Testis (tissue), 2 donors: ENCODE measurements at regions not wholly inside any gene's neighbourhood (a gene's known extent, or its start where the extent isn't known, plus 50 kb on each side); places are given as distances from the start of the nearest gene placed in this dataset.

Experiments
- POLR2A ChIP-seq: fragments of 450-650 bp; IDR thresholded peaks from one replicate; pipeline ENCODE4 v1.6.1; 2017; ENCODE audit warnings: antibody characterized with exemption, mild to moderate bottlenecking, moderate library complexity
- TF ChIP-seq, protein P1 (sequence below), 3 experiments: fragments of 450-650 bp in 2 of 3; fragments of 200-600 bp in 1 of 3; sonication (generic) in 1 of 3; IDR thresholded peaks; one replicate each; pipeline ENCODE4 v1.5.1; 2016 to 2019; ENCODE audit warnings: antibody characterized with exemption in 3 of 3, mild to moderate bottlenecking in 2 of 3, moderate library complexity in 1 of 3

DNA sequence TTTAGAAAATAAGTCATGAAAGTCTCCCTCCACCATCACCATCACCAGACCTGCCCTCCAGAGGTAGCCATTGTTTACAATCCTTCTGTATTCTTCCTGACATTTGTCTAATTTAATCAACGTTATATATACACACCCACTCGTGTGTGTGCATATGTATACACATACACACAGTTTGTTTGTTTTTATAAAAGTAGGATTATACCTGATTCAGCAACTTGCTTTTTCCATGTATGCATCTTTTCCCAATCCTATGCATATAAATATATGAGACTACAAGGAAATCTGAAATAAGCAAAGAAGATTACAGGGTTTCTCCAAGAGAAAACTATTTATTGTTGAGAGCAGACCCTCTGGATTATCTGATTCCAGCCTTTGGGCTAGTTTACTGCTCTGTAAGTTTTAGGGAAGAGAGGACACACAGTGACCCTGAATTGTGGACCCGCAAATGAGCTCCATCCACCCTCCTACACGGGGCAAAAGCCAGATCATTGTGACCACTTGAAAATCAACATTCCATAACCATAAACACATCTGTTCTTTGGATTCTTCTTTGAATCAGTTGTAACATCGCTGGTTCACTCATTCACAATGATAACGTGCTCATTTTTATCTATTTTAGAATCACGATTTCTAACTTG is 104.3 kb downstream of the CPN2 start:
- no peak for TF ChIP-seq POLR2A
- TF ChIP-seq, protein P1, sequence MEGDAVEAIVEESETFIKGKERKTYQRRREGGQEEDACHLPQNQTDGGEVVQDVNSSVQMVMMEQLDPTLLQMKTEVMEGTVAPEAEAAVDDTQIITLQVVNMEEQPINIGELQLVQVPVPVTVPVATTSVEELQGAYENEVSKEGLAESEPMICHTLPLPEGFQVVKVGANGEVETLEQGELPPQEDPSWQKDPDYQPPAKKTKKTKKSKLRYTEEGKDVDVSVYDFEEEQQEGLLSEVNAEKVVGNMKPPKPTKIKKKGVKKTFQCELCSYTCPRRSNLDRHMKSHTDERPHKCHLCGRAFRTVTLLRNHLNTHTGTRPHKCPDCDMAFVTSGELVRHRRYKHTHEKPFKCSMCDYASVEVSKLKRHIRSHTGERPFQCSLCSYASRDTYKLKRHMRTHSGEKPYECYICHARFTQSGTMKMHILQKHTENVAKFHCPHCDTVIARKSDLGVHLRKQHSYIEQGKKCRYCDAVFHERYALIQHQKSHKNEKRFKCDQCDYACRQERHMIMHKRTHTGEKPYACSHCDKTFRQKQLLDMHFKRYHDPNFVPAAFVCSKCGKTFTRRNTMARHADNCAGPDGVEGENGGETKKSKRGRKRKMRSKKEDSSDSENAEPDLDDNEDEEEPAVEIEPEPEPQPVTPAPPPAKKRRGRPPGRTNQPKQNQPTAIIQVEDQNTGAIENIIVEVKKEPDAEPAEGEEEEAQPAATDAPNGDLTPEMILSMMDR (IDR thresholded peaks at IDR 0.05): no peak
